B cell (primary cell): ENCODE measurements at regions not wholly inside any gene's neighbourhood (a gene's known extent, or its start where the extent isn't known, plus 50 kb on each side); places are given as distances from the start of the nearest gene placed in this dataset.

Source experiments
- ATAC-seq: fragments of 200-7000 bp; cut with Tn5 transposase; one replicate; pipeline ENCODE4 v1.10.0; 2021; ENCODE audit warnings: low read depth, mild to moderate bottlenecking, moderate number of reproducible peaks, moderate library complexity
- CTCF ChIA-PET: fragments of 350-600 bp; sonication (Branson Sonifier 250); formaldehyde crosslinking; loops from one replicate; lab custom pipeline; 2021; ENCODE audit warnings: antibody characterized with exemption, inconsistent platforms; lab: Charles Lee
- POLR2A ChIA-PET: fragments of 350-600 bp; sonication (Branson Sonifier 250); formaldehyde crosslinking; loops from one replicate; lab custom pipeline; 2021; ENCODE audit warnings: antibody characterized with exemption; lab: Charles Lee
- DNase-seq: peaks from one replicate; pipeline ENCODE4 v3.0.0; 2013
- H2AFZ ChIP-seq: 2 replicates; pipeline ENCODE4 v1.6.1; 2012; ENCODE audit warnings: mild to moderate bottlenecking, low read depth, low read length; ENCODE audit not compliant: insufficient read depth, poor library complexity, severe bottlenecking
- H3K27ac ChIP-seq, 2 donors: 1 replicate in 1 of 2; 2 replicates in 1 of 2; pipeline ENCODE4 v1.5.1; 2012 to 2013; ENCODE audit warnings: low read length in 2 of 2, mild to moderate bottlenecking in 2 of 2, moderate library complexity in 1 of 2
- H3K27me3 ChIP-seq, 4 experiments: fragments of 200-600 bp in 1 of 4; sonication (generic) in 1 of 4; replicated peaks in 1 of 4; 1 replicate in 2 of 4; 2 replicates in 2 of 4; pipeline versions ENCODE4 v1.6.1 to v1.7.0; 2013 to 2016; ENCODE audit warnings: low read length in 3 of 4, mild to moderate bottlenecking in 2 of 4, mixed read lengths in 1 of 4, moderate library complexity in 1 of 4; ENCODE audit not compliant: insufficient read depth in 4 of 4, control insufficient read depth in 3 of 4; ENCODE audit errors: control extremely low read depth in 1 of 4
- H3K36me3 ChIP-seq, 2 experiments: replicated peaks in 1 of 2; 1 replicate in 1 of 2; 2 replicates in 1 of 2; pipeline versions ENCODE4 v1.6.1 to v1.7.1; 2013; ENCODE audit warnings: low read length in 1 of 2; ENCODE audit not compliant: insufficient read depth in 2 of 2, control insufficient read depth in 1 of 2; ENCODE audit errors: control extremely low read depth in 1 of 2, extremely low read depth in 1 of 2
- H3K4me1 ChIP-seq, 2 donors: fragments of 200-600 bp in 1 of 2; sonication (generic) in 1 of 2; 1 replicate in 1 of 2; 2 replicates in 1 of 2; pipeline versions ENCODE4 v1.5.1 to v1.6.1; 2013 to 2017; ENCODE audit warnings: low read length in 2 of 2; ENCODE audit not compliant: control insufficient read depth in 2 of 2, insufficient read depth in 2 of 2
- H3K4me2 ChIP-seq: replicated peaks from 2 replicates; pipeline ENCODE3; 2012; ENCODE audit warnings: mild to moderate bottlenecking, low read depth, low read length; ENCODE audit not compliant: poor library complexity, severe bottlenecking
- H3K4me3 ChIP-seq, 5 experiments: fragments of 200-600 bp in 1 of 5; sonication (generic) in 1 of 5; 1 replicate in 3 of 5; 2 replicates in 2 of 5; pipeline versions ENCODE4 v1.5.1 to v1.7.0; 2011 to 2016; ENCODE audit warnings: low read length in 4 of 5, mild to moderate bottlenecking in 4 of 5, low read depth in 2 of 5, control low read depth in 1 of 5, moderate library complexity in 1 of 5; ENCODE audit not compliant: insufficient read depth in 1 of 5; ENCODE audit errors: control extremely low read depth in 1 of 5, extremely low read depth in 1 of 5
- H3K79me2 ChIP-seq: fragments of 200-600 bp; sonication (generic); one replicate; pipeline ENCODE4 v1.6.0; 2016; ENCODE audit warnings: low read length; ENCODE audit not compliant: control insufficient read depth, insufficient read depth
- H3K9ac ChIP-seq: fragments of 200-600 bp; sonication (generic); 2 replicates; pipeline ENCODE4 v1.6.1; 2017; ENCODE audit warnings: mild to moderate bottlenecking, low read length, moderate library complexity
- H3K9me3 ChIP-seq, 3 donors: one replicate each; pipeline versions ENCODE4 v1.6.1 to v1.7.1; 2013; ENCODE audit warnings: low read length in 2 of 3; ENCODE audit not compliant: control insufficient read depth in 2 of 3, insufficient read depth in 1 of 3; ENCODE audit errors: control extremely low read depth in 1 of 3
- H4K20me1 ChIP-seq: 2 replicates; pipeline ENCODE4 v1.6.0; 2012; ENCODE audit warnings: mild to moderate bottlenecking, low read length; ENCODE audit not compliant: insufficient read depth, control insufficient read depth, poor library complexity, severe bottlenecking
- H3K27ac Mint-ChIP-seq: one replicate; pipeline ENCODE4 v1.8.0; 2021; ENCODE audit warnings: mixed read lengths
- H3K27me3 Mint-ChIP-seq: one replicate; pipeline ENCODE4 v1.8.0; 2021; ENCODE audit warnings: mixed read lengths
- H3K4me1 Mint-ChIP-seq: one replicate; pipeline ENCODE4 v1.8.0; 2021; ENCODE audit warnings: mixed read lengths
- H3K4me3 Mint-ChIP-seq: one replicate; pipeline ENCODE4 v1.8.0; 2021; ENCODE audit warnings: mixed read lengths
- H3K9me3 Mint-ChIP-seq: one replicate; pipeline ENCODE4 v1.8.0; 2022; ENCODE audit warnings: mixed read lengths; ENCODE audit not compliant: insufficient read depth
- CTCF ChIP-seq: fragments of 200-600 bp; IDR thresholded peaks from one replicate; pipeline ENCODE4 v1.8.0; 2022; ENCODE audit warnings: antibody characterized with exemption, mild to moderate bottlenecking
- EZH2 ChIP-seq: IDR thresholded peaks from 2 replicates; pipeline ENCODE4 v1.6.1; 2012; ENCODE audit warnings: borderline replicate concordance, low read depth, mild to moderate bottlenecking, moderate library complexity, low read length; ENCODE audit not compliant: insufficient read depth, poor library complexity, severe bottlenecking
- WGBS: methylation state at CpG from one replicate; pipeline ENCODE4 v1.1.5; 2013; ENCODE audit warnings: missing lambda C conversion rate; ENCODE audit not compliant: insufficient coverage; 5-methylcytosine and 5-hydroxymethylcytosine counted together
- intact Hi-C: fragments of 100-400 bp; cut with micrococcal nuclease; formaldehyde crosslinking; loops from one replicate; pipeline ENCODE4 v1.10.0; 2022

GRCh38 chr4:79652738-79653137, 244.7 kb upstream of the GK2 start:
- Histone ChIP-seq H2AFZ (no peak overlapping the region), H3K79me2 (no peaks in the 10 kb centered on the region), H3K9me3 (peaks cover 0 to 5% (median 0%) of the 10 kb centered on the region in 3 donors), H3K4me2 (no peak overlapping the region), H3K27ac (no peak overlapping the region), H3K4me1 (no peaks in the 10 kb centered on the region), H3K36me3 (no peaks in the 10 kb centered on the region), H4K20me1 (no peaks in the 10 kb centered on the region), H3K4me3 (no peak overlapping the region), H3K9ac (no peak overlapping the region), H3K27me3 (no peaks in the 10 kb centered on the region)
- no peak for DNase-seq
- Mint-ChIP-seq H3K27me3 (no peaks in the 10 kb centered on the region), H3K4me1 (no peaks in the 10 kb centered on the region), H3K27ac (no peak overlapping the region), H3K4me3 (no peak overlapping the region), H3K9me3 (peaks cover 5% of the 10 kb centered on the region)
- ATAC-seq = no peak
- CTCF ChIA-PET = interaction anchor here (1.0 kb wide), 1 partner anchor 14 kb away, joined by 4 read pairs; no protein-coding TSS in a partner anchor
- TF ChIP-seq CTCF = no peak
- no peak for TF ChIP-seq EZH2
- intact Hi-C loops = no loop called here
- POLR2A ChIA-PET = no interaction called here

- no peak overlapping the region for H3K27ac ChIP-seq
- H4K20me1 ChIP-seq = no peaks in the 10 kb centered on the region
- peaks cover 0 to 5% (median 0%) of the 10 kb centered on the region in 3 donors for H3K9me3 ChIP-seq
- H3K4me3 ChIP-seq = no peak overlapping the region
- Mint-ChIP-seq H3K27ac (no peak overlapping the region), H3K27me3 (no peaks in the 10 kb centered on the region), H3K4me1 (no peaks in the 10 kb centered on the region), H3K4me3 (no peak overlapping the region), H3K9me3 (peaks cover 1% of the 10 kb centered on the region)
- H3K79me2 ChIP-seq = no peaks in the 10 kb centered on the region
- ATAC-seq (no peak), DNase-seq (no peak)
- ChIA-PET CTCF (interaction anchor here (1.0 kb wide), 1 partner anchor 14 kb away, joined by 4 read pairs; no protein-coding TSS in a partner anchor), POLR2A (no interaction called here)
- H3K36me3 ChIP-seq = no peaks in the 10 kb centered on the region
- H3K27me3 ChIP-seq = no peaks in the 10 kb centered on the region
- TF ChIP-seq EZH2 = no peak
- H3K9ac ChIP-seq = no peak overlapping the region
- 92% methylated on average over 2 of the region's 4 CpGs for WGBS
- no peak overlapping the region for H3K4me2 ChIP-seq
- no peak overlapping the region for H2AFZ ChIP-seq
- intact Hi-C loops = no loop called here
- H3K4me1 ChIP-seq = no peaks in the 10 kb centered on the region
These were observed 244.2 kb upstream of the GK2 start for GRCh38 chr4:79652232-79652631.
